Activated naive CD8-positive, alpha-beta T cell treated with anti-CD3 and anti-CD28 coated beads, Interleukin-2, amount 10 ng/mL, durations not matched to agents 7 days and 5 days (primary cell): ENCODE measurements at regions not wholly inside any gene's neighbourhood (a gene's known extent, or its start where the extent isn't known, plus 50 kb on each side); places are given as distances from the start of the nearest gene placed in this dataset.
"Not testable (repeated sequence)": the region's sequence is repeated elsewhere in the genome, so short reads cannot be mapped to it uniquely, and the experiment has no call there.

Experiments
- ATAC-seq: fragments of 150-1000 bp; cut with Tn5 transposase; one replicate; pipeline ENCODE4 v1.10.0; 2021; ENCODE audit warnings: low read depth, moderate library complexity
- POLR2A ChIA-PET: fragments of 350-600 bp; sonication (Branson Sonifier 250); formaldehyde crosslinking; loops from one replicate; lab custom pipeline; 2021; ENCODE audit warnings: antibody characterized with exemption; lab: Charles Lee
- DNase-seq: peaks from one replicate; pipeline ENCODE4 v3.0.0; 2021
- H3K27ac Mint-ChIP-seq: one replicate; pipeline ENCODE4 v1.8.0; 2022; ENCODE audit warnings: mild to moderate bottlenecking, mixed read lengths
- H3K27me3 Mint-ChIP-seq: one replicate; pipeline ENCODE4 v1.8.0; 2022; ENCODE audit warnings: mild to moderate bottlenecking, moderate library complexity, mixed read lengths
- H3K36me3 Mint-ChIP-seq: one replicate; pipeline ENCODE4 v1.8.0; 2021; ENCODE audit warnings: mild to moderate bottlenecking, mixed read lengths
- H3K4me1 Mint-ChIP-seq: one replicate; pipeline ENCODE4 v1.8.0; 2021; ENCODE audit warnings: mixed read lengths
- H3K4me3 Mint-ChIP-seq: one replicate; pipeline ENCODE4 v1.8.0; 2022; ENCODE audit warnings: mild to moderate bottlenecking, moderate library complexity, mixed read lengths
- H3K9me3 Mint-ChIP-seq: one replicate; pipeline ENCODE4 v1.8.0; 2021; ENCODE audit warnings: mixed read lengths

DNA sequence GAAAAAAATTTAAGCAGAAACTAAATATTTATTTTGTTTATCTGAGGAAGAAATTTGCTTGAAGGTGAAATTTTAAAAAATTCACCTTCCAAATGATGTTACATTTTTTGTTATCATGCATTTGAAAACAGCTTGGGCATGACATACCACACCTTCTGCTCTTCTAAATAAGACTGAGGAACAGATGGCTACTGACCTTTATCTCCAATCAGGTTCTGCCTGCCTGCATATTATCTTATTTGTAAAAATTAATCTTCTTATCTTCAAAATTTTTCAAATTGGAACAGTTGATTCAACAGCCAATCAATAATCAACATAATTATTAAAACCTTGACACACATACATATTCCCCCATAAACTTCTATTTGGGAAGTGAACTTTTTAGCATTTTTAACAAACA lies 641.8 kb upstream of the ZNF385D start:
- Mint-ChIP-seq H3K9me3 (no peaks in the 10 kb centered on the region), H3K27me3 (no peaks in the 10 kb centered on the region), H3K4me1 (no peaks in the 10 kb centered on the region), H3K27ac (no peak overlapping the region), H3K36me3 (no peaks in the 10 kb centered on the region), H3K4me3 (no peak overlapping the region)
- ATAC-seq (no peak), DNase-seq (no peak)
- POLR2A ChIA-PET: no interaction called here

DNA sequence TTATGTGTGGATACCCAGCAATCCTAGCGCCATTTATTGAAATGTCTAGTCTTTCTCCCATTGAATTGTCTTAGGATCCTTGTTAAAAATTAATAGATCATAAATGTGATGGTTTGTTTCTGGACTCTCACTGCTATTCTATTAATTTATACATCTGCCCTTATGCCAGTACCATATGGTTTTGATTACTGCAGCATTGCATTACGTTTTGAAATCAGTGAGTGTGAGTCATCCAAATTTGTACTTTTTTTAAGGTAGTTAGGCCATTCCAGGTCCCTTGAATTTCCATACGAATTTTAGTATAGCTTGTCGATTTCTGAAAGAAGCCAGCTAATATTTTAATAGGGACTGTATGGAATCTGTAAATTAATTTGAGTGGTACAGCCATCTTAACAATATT lies 648.6 kb upstream of the ZNF385D start:
- no peaks in the 10 kb centered on the region for H3K9me3 Mint-ChIP-seq
- no peaks in the 10 kb centered on the region for H3K27me3 Mint-ChIP-seq
- H3K27ac Mint-ChIP-seq: no peak overlapping the region
- no peaks in the 10 kb centered on the region for H3K36me3 Mint-ChIP-seq
- H3K4me3 Mint-ChIP-seq: no peak overlapping the region
- no peak for ATAC-seq
- DNase-seq: no peak
- POLR2A ChIA-PET: no interaction called here
- H3K4me1 Mint-ChIP-seq: no peaks in the 10 kb centered on the region

DNA sequence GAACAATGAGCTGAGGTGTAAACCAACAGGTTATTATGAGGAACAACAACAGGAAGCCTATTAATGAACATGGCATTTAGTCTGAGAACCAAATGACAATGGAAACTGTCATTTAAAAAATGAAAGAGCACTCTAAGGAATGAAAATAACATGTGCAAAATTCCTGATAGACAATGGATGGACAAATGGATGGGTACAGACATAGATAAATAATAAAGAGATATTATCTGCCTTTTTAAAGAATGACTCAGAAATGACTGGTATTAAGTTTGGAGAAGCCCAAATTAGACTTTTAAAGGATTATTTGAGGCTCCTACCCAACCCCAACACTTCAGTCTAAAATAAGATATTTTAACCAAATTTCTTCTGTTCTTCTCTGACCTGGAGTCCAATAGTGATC lies 650.5 kb upstream of the ZNF385D start:
- Mint-ChIP-seq H3K4me3 (no peak overlapping the region), H3K4me1 (no peaks in the 10 kb centered on the region), H3K36me3 (no peaks in the 10 kb centered on the region), H3K9me3 (no peaks in the 10 kb centered on the region), H3K27ac (no peak overlapping the region), H3K27me3 (no peaks in the 10 kb centered on the region)
- no peak for ATAC-seq
- DNase-seq: no peak
- POLR2A ChIA-PET: no interaction called here

DNA sequence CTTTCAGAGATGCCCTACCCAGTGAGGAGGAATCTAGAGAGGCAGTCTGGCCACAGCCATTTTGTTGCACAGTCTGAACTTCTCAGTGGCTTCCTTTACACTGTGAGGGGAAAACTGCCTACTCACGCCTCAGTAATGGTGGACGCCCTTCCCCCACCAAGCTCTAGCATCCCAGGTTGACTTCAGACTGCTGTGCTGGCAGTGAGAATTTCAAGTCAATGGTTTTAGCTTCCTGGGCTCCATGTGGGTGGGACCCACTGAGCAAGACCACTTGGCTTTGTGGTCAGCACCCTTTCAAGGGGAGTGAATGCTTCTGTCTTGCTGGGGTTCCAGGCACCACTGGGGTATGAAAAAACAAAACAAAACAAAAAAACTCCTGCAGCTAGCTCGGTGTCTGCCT lies 663.2 kb upstream of the ZNF385D start:
- POLR2A ChIA-PET: no interaction called here
- Mint-ChIP-seq H3K9me3 (no peaks in the 10 kb centered on the region), H3K27me3 (no peaks in the 10 kb centered on the region), H3K27ac (no peak overlapping the region), H3K4me3 (no peak overlapping the region), H3K4me1 (no peaks in the 10 kb centered on the region), H3K36me3 (no peaks in the 10 kb centered on the region)
- DNase-seq (no peak), ATAC-seq (no peak)

DNA sequence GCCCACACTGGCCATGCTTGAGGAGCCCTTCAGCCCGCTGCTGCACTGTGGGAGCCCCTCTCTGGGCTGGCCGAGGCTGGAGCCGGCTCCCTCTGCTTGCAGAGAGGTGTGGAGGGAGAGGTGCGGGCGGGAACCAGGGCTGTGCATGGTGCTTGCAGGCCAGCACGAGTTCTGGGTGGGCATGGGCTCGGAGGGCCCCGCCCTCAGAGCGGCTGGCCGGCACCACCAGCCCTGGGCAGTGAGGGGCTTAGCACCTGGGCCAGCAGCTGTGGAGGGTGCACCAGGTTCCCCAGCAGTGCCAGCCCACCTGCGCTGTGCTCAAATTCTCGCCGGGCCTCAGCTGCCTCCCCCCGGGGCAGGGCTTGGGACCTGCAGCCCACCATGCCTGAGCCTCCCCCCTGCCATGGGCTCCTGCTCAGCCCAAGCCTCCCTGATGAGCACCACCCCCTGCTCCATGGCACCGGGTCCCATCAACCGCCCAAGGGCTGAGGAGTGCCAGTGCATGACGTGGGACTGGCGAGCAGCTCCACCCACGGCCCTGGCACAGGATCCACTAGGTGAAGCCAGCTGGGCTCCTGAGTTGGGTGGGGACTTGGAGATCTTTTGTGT lies 665.9 kb upstream of the ZNF385D start:
- DNase-seq, H3K4me1 Mint-ChIP-seq, H3K27me3 Mint-ChIP-seq, POLR2A ChIA-PET, H3K9me3 Mint-ChIP-seq, ATAC-seq, H3K4me3 Mint-ChIP-seq, H3K27ac Mint-ChIP-seq, H3K36me3 Mint-ChIP-seq: not testable (repeated sequence)

DNA sequence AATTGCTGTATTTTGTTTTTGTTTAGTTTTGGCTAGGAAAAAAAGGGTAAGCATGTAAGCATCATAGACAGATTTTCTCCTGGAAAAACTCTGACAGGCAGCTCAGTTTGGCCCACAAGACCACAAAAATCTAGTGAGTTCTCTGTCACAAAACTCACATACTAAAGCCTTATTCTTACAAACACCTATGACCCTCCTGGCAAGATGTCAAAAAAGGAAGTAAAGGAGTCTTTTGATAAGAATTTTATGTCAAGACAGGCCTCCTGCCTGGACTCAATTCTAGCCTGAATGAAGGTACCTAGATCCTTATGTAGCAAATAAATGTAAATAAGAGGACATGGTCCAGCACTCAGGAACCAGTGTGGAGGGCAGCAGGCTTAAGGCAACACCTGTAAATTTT lies 668.3 kb upstream of the ZNF385D start:
- H3K27me3 Mint-ChIP-seq: no peaks in the 10 kb centered on the region
- ATAC-seq (no peak), DNase-seq (no peak)
- H3K4me1 Mint-ChIP-seq: no peaks in the 10 kb centered on the region
- H3K27ac Mint-ChIP-seq: no peak overlapping the region
- no peak overlapping the region for H3K4me3 Mint-ChIP-seq
- H3K9me3 Mint-ChIP-seq: no peaks in the 10 kb centered on the region
- POLR2A ChIA-PET: no interaction called here
- no peaks in the 10 kb centered on the region for H3K36me3 Mint-ChIP-seq

DNA sequence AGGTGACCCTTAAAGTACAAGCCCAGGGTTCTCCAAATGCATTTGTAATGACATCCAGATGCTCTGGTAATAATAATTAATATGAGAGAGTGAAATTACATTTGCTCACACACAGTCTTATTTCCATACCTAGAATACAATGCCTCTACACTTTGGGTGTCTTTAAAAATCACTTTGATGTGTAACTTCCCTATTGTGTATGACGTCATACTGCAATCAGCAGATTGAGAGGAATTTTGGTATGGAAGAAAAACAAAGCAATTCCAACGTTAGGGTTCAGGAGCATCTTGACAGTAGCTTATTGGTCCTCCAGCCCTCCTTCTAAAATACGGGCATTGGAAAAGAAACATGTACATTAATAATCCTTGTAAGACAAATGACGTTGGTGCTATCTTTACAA lies 670.6 kb upstream of the ZNF385D start:
- ATAC-seq (no peak), DNase-seq (no peak)
- Mint-ChIP-seq H3K4me1 (no peaks in the 10 kb centered on the region), H3K27ac (no peak overlapping the region), H3K4me3 (no peak overlapping the region), H3K36me3 (no peaks in the 10 kb centered on the region), H3K9me3 (no peaks in the 10 kb centered on the region), H3K27me3 (no peaks in the 10 kb centered on the region)
- POLR2A ChIA-PET: no interaction called here

DNA sequence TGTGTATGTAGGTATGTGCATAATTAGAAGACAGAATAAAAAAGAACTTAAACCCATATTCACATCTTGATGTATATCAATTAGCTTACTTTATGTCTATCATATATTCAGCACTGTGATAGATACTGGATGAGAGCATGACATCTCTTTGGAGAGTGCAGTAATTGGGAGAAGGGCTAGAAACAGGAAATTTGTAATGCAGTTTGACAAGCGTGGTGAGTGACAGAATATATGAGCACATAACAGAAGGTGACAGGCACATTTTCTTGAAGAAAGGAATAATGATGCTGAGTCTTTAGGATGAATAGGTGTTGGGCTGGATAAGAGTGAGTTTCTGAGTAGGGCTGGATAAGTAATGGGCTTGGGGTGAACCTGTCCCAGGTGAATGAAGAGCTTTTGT lies 680.3 kb upstream of the ZNF385D start:
- H3K27ac Mint-ChIP-seq: no peak overlapping the region
- DNase-seq: no peak
- no peaks in the 10 kb centered on the region for H3K27me3 Mint-ChIP-seq
- H3K4me1 Mint-ChIP-seq: no peaks in the 10 kb centered on the region
- no peak overlapping the region for H3K4me3 Mint-ChIP-seq
- ATAC-seq: no peak
- no peaks in the 10 kb centered on the region for H3K9me3 Mint-ChIP-seq
- POLR2A ChIA-PET: no interaction called here
- H3K36me3 Mint-ChIP-seq: no peaks in the 10 kb centered on the region

DNA sequence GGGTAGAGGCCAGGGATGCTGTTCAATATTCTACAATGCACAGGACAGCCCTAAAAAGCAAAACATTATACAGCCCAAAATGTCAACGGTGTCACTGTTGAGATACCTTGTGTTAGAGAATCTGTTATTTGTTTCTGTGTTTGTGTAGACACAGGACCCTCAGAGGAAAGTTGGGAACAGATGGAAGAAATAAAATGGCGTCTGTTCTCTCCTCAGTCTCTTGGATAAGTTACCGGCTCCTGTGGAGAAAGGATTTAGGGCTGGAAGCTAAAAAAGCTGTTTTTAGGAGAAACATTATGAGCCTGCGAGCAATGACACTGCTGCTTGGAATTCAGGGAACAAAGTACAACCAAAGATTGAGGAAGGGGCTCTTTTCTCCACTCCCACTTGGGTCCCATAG lies 688.6 kb upstream of the ZNF385D start:
- H3K4me1 Mint-ChIP-seq: no peaks in the 10 kb centered on the region
- peaks cover 4% of the 10 kb centered on the region for H3K9me3 Mint-ChIP-seq
- DNase-seq: no peak
- no peaks in the 10 kb centered on the region for H3K36me3 Mint-ChIP-seq
- no peak overlapping the region for H3K27ac Mint-ChIP-seq
- no peak overlapping the region for H3K4me3 Mint-ChIP-seq
- ATAC-seq: no peak
- POLR2A ChIA-PET: no interaction called here
- H3K27me3 Mint-ChIP-seq: no peaks in the 10 kb centered on the region

DNA sequence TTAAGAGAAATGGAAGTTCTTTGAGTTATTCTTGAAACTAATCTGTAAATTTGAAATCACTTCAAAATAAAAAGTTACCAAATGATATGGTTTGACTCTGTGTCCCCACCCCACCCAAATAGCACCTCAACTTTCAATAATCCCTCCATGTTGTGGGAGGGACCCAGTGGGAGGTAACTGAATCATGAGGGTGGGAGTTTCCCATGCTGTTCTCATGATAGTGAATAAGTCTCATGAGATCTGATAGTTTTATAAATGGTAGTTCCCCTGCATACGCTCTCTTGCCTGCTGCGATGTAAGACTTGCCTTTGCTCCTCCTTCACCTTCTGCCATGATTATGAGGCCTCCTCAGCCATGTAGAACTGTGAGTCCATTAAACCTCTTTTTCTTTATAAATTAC lies 690.7 kb upstream of the ZNF385D start:
- Mint-ChIP-seq H3K4me1 (no peaks in the 10 kb centered on the region), H3K9me3 (peaks cover 4% of the 10 kb centered on the region)
- POLR2A ChIA-PET: no interaction called here

DNA sequence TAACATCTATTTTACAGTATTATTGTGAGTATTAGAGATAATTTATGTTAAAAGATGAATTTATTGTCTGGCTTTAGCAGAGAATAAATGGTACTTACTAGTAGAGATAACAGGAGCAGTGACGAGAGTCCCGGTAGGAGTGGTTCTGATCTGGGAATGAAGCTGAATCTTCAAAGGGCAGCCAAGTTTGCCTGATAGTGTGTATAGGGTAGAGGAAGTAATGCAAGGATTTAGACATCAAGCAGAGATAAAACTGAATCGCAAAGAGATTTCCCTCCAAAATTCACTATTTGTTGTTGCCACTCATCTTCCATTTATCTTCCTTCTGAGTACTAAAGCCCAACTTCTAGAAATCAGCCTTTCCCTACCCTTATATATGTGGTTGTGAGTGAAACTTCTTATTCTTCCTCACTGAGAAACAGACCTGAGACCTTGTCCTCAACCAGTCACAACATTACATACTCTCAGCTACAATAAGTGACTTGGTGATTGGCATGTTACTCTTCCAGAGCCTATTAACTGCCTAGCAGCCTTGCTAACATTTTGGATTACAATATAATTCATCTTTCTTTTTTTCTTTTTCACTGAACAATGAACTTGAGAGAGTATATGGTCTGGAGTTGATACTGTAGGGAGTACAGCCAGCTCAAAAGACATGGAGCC lies 692.7 kb upstream of the ZNF385D start:
- peaks cover 4% of the 10 kb centered on the region for H3K9me3 Mint-ChIP-seq
- DNase-seq (no peak), ATAC-seq (no peak)
- no peaks in the 10 kb centered on the region for H3K27me3 Mint-ChIP-seq
- no peaks in the 10 kb centered on the region for H3K4me1 Mint-ChIP-seq
- POLR2A ChIA-PET: no interaction called here
- H3K27ac Mint-ChIP-seq: no peak overlapping the region
- no peak overlapping the region for H3K4me3 Mint-ChIP-seq
- H3K36me3 Mint-ChIP-seq: no peaks in the 10 kb centered on the region

More for the DNA sequence above, 690.7 kb upstream of the ZNF385D start:
- H3K27ac Mint-ChIP-seq: no peak overlapping the region
- H3K4me3 Mint-ChIP-seq: no peak overlapping the region
- H3K36me3 Mint-ChIP-seq: no peaks in the 10 kb centered on the region
- DNase-seq (no peak), ATAC-seq (no peak)
- H3K27me3 Mint-ChIP-seq: no peaks in the 10 kb centered on the region

DNA sequence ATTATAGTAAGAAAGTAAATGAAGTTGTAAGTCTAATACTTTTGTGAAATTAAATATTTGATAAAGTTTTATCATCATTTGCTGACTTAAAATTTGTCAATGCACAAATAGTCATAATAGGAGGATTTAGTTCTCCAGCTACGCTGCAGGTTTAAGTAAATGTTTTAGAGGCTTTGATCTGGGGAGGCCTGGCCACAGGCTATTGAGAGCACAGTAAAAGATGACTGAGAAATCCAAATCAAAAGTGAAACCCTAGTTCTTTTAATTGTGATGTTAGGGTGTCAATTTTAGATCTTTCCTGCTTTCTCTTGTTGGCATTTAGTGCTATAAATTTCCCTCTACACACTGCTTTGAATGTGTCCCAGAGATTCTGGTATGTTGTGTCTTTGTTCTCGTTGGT lies 694.3 kb upstream of the ZNF385D start:
- H3K36me3 Mint-ChIP-seq, DNase-seq, H3K27me3 Mint-ChIP-seq, H3K27ac Mint-ChIP-seq, POLR2A ChIA-PET, H3K4me1 Mint-ChIP-seq, ATAC-seq, H3K9me3 Mint-ChIP-seq, H3K4me3 Mint-ChIP-seq: not testable (repeated sequence)

DNA sequence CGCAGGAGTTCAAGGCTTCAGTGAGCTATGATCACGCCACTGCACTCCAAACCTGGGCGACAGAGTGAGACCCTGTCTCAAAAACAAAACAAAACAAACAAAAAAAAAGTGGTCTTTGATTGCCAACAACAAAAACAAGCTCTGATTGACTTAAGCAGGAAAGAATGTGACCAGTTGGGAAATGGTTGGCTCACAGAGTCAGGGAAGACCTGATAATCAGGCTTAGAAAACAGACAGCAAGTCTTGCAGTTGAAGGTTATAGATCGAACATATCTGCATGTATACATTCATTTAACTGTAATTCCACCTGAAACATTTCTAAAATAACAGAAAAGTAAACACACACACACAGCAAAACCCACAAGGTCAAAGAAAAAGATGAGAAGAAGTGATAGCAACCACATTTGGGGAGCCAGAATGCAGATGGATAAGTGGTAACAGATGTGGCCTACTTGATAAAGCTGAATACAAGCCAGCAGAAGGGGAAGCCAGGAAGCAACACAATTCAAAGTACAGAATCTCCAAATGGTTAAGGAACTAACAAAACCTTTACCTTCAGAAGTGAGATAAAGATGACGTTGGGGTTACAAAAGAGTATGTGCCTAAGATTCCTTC lies 699.9 kb upstream of the ZNF385D start:
- Mint-ChIP-seq H3K36me3 (no peaks in the 10 kb centered on the region), H3K27ac (no peak overlapping the region), H3K4me1 (no peaks in the 10 kb centered on the region), H3K27me3 (no peaks in the 10 kb centered on the region), H3K9me3 (no peaks in the 10 kb centered on the region), H3K4me3 (no peak overlapping the region)
- POLR2A ChIA-PET: no interaction called here
- ATAC-seq (no peak), DNase-seq (no peak)

DNA sequence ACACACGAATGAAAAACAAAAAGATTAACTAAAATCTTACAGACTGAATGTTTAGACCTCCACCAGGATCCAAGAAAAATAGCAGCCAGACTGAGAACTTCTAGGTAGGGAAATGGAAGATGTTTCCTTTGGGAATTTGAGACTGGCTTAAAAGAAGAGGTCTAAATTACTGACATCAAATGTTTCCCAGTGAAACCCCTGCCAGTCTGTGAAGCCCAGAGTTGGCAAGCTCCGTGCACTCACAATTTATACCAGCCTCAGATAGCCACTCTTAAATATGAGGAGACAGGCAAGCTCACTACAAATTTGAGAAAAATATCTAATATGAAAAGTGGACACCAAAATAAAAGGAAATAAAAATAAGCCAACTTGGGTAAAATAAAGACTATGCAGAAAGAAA lies 700.5 kb upstream of the ZNF385D start:
- Mint-ChIP-seq H3K4me1 (no peaks in the 10 kb centered on the region), H3K36me3 (no peaks in the 10 kb centered on the region), H3K9me3 (no peaks in the 10 kb centered on the region), H3K27ac (no peak overlapping the region), H3K4me3 (no peak overlapping the region), H3K27me3 (no peaks in the 10 kb centered on the region)
- DNase-seq: no peak
- POLR2A ChIA-PET: no interaction called here
- ATAC-seq: no peak
